Right atrium auricular region (tissue), 2 donors: ENCODE measurements at regions not wholly inside any gene's neighbourhood (a gene's known extent, or its start where the extent isn't known, plus 50 kb on each side); places are given as distances from the start of the nearest gene placed in this dataset.

Source experiments
- DNase-seq: peaks from one replicate; pipeline ENCODE4 v3.0.0-alpha.2; 2019; ENCODE audit warnings: low spot score
- H3K27ac ChIP-seq, 2 donors: fragments of 200-600 bp; sonication (generic); 1 replicate in 1 of 2; 2 replicates in 1 of 2; pipeline ENCODE4 v1.5.1; 2016 to 2019
- H3K27me3 ChIP-seq, 2 donors: fragments of 200-600 bp; sonication (generic); one replicate each; pipeline versions ENCODE4 v1.5.1 to v1.6.0; 2017 to 2019
- H3K36me3 ChIP-seq: fragments of 200-600 bp; sonication (generic); one replicate; pipeline ENCODE4 v1.5.1; 2016
- H3K4me1 ChIP-seq, 2 donors: fragments of 200-600 bp; sonication (generic); one replicate each; pipeline versions ENCODE4 v1.5.1 to v1.6.0; 2017 to 2019
- H3K4me3 ChIP-seq, 2 donors: fragments of 200-600 bp; sonication (generic); 1 replicate in 1 of 2; 2 replicates in 1 of 2; pipeline ENCODE4 v1.5.1; 2017 to 2019; ENCODE audit warnings: mild to moderate bottlenecking in 1 of 2, moderate library complexity in 1 of 2
- H3K9me3 ChIP-seq, 2 donors: fragments of 200-600 bp; sonication (generic); one replicate each; pipeline ENCODE4 v1.5.1; 2019
- TF ChIP-seq, protein P1 (sequence below), 2 donors: fragments of 200-600 bp; sonication (generic); IDR thresholded peaks; one replicate each; pipeline ENCODE4 v1.5.1; 2019; ENCODE audit warnings: antibody characterized with exemption in 2 of 2

DNA sequence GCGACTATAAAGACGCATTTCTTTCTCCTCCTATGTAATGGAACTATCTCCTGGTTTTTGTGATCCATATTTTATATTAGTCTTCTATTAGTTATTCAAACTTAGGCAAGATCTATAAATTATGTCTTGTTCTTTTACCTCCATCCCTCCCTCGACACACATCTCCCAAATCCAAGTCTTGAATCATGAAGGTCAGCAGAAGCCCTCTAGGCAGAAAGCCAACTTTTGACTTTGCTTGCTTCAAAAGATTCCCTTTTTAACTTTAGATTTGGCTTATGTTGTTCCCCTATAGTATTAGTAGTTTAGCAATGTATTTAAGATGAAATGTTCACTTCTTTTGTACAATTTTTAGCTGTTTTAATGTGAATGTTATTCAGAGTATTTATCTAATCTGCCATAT, 689.8 kb downstream of the SLC6A15 start:
- Histone ChIP-seq H3K9me3 (no peaks in the 10 kb centered on the region), H3K4me1 (no peaks in the 10 kb centered on the region), H3K36me3 (no peaks in the 10 kb centered on the region), H3K27ac (no peak overlapping the region), H3K4me3 (no peak overlapping the region), H3K27me3 (no peaks in the 10 kb centered on the region)
- no peak for DNase-seq
- TF ChIP-seq, protein P1, sequence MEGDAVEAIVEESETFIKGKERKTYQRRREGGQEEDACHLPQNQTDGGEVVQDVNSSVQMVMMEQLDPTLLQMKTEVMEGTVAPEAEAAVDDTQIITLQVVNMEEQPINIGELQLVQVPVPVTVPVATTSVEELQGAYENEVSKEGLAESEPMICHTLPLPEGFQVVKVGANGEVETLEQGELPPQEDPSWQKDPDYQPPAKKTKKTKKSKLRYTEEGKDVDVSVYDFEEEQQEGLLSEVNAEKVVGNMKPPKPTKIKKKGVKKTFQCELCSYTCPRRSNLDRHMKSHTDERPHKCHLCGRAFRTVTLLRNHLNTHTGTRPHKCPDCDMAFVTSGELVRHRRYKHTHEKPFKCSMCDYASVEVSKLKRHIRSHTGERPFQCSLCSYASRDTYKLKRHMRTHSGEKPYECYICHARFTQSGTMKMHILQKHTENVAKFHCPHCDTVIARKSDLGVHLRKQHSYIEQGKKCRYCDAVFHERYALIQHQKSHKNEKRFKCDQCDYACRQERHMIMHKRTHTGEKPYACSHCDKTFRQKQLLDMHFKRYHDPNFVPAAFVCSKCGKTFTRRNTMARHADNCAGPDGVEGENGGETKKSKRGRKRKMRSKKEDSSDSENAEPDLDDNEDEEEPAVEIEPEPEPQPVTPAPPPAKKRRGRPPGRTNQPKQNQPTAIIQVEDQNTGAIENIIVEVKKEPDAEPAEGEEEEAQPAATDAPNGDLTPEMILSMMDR (IDR thresholded peaks at IDR 0.05): no peak

DNA sequence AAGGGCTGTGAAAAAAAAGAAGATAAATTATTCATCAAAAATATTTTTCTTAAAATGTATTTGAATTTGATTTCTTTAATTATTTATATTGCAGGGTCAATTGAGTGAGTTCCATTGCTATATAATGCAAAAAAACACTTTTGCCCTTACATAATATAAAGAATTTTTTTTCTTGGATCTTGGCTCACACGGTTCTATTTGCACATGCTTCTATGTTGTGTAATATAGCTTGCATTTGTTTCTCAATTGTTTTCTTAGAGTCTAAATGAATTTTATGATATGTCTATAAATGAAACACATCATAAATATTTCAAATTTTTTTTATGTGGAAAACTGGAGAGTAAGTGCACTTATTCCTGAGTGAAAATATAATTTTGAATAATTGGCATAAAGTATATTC, 694.2 kb downstream of the SLC6A15 start:
- Histone ChIP-seq H3K4me3 (no peak overlapping the region), H3K4me1 (no peaks in the 10 kb centered on the region), H3K27me3 (no peaks in the 10 kb centered on the region), H3K27ac (no peak overlapping the region), H3K9me3 (no peaks in the 10 kb centered on the region), H3K36me3 (no peaks in the 10 kb centered on the region)
- TF ChIP-seq, protein P1 (IDR thresholded peaks at IDR 0.05): no peak
- DNase-seq: no peak

DNA sequence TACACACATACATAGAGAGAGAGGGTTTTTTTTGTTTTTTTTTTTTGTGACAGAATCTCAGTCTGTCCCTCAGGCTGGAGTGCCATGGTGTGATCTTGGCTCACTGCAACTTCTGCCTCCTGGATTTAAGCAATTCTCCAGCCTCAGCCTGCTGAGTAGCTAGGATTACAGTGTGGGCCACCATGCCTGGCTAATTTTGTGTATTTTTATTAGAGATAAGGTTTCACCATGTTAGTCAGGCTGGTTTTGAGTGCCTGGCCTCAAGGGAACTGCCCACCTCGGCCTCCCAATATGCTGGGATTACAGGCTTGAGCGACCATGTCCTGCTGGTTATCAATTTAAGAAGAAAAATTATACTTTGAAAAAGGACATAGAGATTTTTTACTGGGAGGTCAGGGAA, 710.6 kb downstream of the SLC6A15 start:
- Histone ChIP-seq H3K4me1 (no peaks in the 10 kb centered on the region), H3K4me3 (no peak overlapping the region), H3K27me3 (no peaks in the 10 kb centered on the region), H3K27ac (no peak overlapping the region), H3K9me3 (no peaks in the 10 kb centered on the region), H3K36me3 (no peaks in the 10 kb centered on the region)
- TF ChIP-seq, protein P1 (IDR thresholded peaks at IDR 0.05): no peak
- DNase-seq: no peak

DNA sequence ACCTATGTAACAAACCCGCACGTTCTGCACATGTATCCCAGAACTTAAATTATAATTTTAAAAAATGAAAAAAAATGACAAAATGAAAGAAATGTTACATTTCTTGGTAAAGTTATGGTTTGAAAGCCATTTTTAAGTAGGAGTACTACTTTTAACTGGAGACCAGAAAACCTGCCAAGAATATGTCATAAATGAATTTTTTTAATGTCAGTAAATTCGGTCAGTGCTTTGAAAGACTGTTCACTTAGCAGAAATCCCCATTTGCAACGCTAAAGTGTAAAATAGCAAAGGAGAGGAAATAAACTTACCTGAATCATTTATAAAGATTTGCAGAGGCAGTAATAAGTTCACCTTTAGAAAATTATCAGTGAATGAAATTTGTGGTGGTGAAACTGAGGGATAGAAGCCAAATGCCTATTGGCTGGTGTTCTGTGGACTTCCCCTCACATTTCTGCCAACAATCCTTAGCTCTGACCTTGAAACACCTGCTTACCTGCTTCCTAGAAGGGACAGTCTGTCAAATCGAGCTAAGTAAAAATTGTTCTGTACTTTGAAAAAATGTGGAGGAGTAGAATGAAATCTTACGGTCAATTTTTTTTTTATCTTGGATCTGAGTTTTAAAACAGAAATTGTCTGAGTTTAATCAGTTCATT, 714.2 kb downstream of the SLC6A15 start:
- no peak for DNase-seq
- no peaks in the 10 kb centered on the region for H3K36me3 ChIP-seq
- H3K27ac ChIP-seq: no peak overlapping the region
- TF ChIP-seq, protein P1 (IDR thresholded peaks at IDR 0.05): no peak
- no peaks in the 10 kb centered on the region for H3K27me3 ChIP-seq
- peaks cover 0 to 11% of the 10 kb centered on the region in 2 donors for H3K9me3 ChIP-seq
- H3K4me3 ChIP-seq: no peak overlapping the region
- no peaks in the 10 kb centered on the region for H3K4me1 ChIP-seq

DNA sequence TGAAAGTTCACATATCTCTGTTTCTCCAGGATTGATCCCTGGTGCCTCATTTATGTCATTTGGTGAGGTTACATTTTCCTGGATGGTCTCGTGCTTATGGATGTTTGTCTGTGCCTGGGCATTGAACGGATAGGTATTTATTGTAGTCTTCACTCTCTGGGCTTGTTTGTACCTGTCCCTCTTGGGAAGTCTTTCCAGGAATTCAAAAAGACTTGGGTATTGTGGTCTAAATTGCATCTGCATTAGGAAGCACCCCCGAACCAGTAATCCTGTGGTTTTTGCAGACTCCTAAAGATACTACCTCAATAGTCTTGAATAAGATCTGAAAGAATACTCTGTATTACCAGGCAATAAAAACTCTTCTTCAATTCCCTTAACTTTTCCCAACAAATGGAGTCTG, 720.8 kb downstream of the SLC6A15 start:
- H3K27me3 ChIP-seq: no peaks in the 10 kb centered on the region
- no peak overlapping the region for H3K27ac ChIP-seq
- no peaks in the 10 kb centered on the region for H3K36me3 ChIP-seq
- no peak overlapping the region for H3K4me3 ChIP-seq
- TF ChIP-seq, protein P1 (IDR thresholded peaks at IDR 0.05): no peak
- H3K4me1 ChIP-seq: no peaks in the 10 kb centered on the region
- no peak for DNase-seq
- H3K9me3 ChIP-seq: peaks cover 0 to 24% of the 10 kb centered on the region in 2 donors

DNA sequence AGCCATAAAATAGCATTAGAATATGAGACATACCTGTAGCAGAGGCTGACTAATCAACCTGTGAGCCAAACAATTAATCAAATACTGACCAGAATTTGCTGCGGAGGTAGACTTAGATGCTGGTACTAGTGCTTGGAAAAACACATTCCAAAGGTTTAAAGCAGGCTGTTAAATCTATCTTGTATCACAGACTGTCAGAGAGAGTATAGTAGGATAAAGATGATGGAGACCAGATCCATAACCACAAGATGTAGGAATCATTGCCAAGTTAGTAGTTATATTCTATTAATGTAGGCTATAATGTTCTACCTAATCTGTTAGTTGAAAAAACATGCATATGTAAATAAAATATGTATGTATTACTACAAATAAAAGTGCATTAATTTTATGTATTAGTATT, 726.2 kb downstream of the SLC6A15 start:
- Histone ChIP-seq H3K36me3 (no peaks in the 10 kb centered on the region), H3K4me3 (no peak overlapping the region), H3K27ac (no peak overlapping the region), H3K4me1 (no peaks in the 10 kb centered on the region), H3K27me3 (no peaks in the 10 kb centered on the region), H3K9me3 (peaks cover 0 to 10% of the 10 kb centered on the region in 2 donors)
- no peak for DNase-seq
- TF ChIP-seq, protein P1 (IDR thresholded peaks at IDR 0.05): no peak
